ENCODE measurements at regions not wholly inside any gene's neighbourhood (a gene's known extent, or its start where the extent isn't known, plus 50 kb on each side); places are given as distances from the start of the nearest gene placed in this dataset.

GRCh38 chr2:163185160-163185559 is 346.6 kb upstream of the KCNH7 start:
- Histone ChIP-seq H3K27me3 (ENCODE audit: low read depth) (no peaks in the 10 kb centered on the region), H3K4me3 (no peak overlapping the region), H3K36me3 (no peaks in the 10 kb centered on the region), H3K9me3 (no peaks in the 10 kb centered on the region), H3K27ac (no peak overlapping the region), H3K4me1 (no peaks in the 10 kb centered on the region)
- TF ChIP-seq, protein P1, sequence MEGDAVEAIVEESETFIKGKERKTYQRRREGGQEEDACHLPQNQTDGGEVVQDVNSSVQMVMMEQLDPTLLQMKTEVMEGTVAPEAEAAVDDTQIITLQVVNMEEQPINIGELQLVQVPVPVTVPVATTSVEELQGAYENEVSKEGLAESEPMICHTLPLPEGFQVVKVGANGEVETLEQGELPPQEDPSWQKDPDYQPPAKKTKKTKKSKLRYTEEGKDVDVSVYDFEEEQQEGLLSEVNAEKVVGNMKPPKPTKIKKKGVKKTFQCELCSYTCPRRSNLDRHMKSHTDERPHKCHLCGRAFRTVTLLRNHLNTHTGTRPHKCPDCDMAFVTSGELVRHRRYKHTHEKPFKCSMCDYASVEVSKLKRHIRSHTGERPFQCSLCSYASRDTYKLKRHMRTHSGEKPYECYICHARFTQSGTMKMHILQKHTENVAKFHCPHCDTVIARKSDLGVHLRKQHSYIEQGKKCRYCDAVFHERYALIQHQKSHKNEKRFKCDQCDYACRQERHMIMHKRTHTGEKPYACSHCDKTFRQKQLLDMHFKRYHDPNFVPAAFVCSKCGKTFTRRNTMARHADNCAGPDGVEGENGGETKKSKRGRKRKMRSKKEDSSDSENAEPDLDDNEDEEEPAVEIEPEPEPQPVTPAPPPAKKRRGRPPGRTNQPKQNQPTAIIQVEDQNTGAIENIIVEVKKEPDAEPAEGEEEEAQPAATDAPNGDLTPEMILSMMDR (IDR thresholded peaks at IDR 0.05) = no peak
- DNase-seq (no peak), ATAC-seq (no peak)
- intact Hi-C loops (cut with DNase I) = no loop called here

DNA sequence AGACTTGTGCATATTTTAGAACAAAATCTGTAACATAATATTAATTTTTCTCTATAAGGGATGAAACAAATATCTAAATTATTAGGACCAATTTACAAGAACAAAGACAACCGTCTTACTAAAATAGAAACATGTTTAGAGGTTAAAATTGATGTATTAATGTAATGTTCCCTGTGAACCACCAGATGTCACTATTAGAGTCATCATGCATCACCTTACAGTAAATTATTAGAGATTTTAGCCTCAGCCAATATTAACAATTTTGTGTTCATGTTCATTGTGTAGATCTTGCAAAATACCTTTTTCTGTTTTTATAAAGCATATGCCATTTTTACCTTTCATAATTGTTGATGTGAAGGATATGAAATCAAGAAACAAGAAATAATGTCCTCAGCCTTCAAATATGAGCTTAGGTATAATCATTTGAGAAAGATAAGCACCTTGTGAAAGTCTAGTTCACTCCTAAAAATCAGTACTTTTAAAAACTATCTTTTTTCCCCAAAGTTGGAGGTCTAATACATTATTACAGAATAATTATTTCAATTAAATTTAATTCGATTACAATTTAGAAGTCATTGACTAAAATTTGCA is 344.3 kb upstream of the KCNH7 start:
- intact Hi-C loops (cut with DNase I) = no loop called here
- DNase-seq (no peak), ATAC-seq (no peak)
- no peaks in the 10 kb centered on the region for H3K9me3 ChIP-seq
- TF ChIP-seq, protein P1 (IDR thresholded peaks at IDR 0.05) = peak; percentile 43
- no peak overlapping the region for H3K4me3 ChIP-seq
- H3K27me3 ChIP-seq (ENCODE audit: low read depth) = no peaks in the 10 kb centered on the region
- no peaks in the 10 kb centered on the region for H3K36me3 ChIP-seq
- H3K4me1 ChIP-seq = no peaks in the 10 kb centered on the region
- no peak overlapping the region for H3K27ac ChIP-seq

DNA sequence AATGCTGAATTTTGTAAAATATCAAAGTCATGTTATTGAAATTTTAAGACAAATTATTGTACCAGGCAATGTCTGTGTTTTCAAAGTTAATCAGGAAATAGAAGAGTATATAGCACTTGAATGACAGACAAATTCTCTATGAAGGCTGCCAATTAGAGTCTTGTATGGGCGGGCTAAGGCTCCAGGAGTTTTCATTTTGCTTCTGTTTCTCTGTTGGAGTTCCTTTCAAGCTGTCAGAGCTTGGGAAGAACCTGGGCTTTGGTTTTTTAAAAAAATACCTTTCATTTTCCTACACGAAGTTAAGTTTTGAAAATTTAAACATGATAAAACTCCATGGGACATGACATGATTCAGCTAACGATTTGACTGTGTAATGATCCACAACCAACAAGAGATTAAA is 339.0 kb upstream of the KCNH7 start:
- intact Hi-C loops (cut with DNase I) = no loop called here
- ATAC-seq (no peak), DNase-seq (no peak)
- Histone ChIP-seq H3K9me3 (no peaks in the 10 kb centered on the region), H3K4me1 (no peaks in the 10 kb centered on the region), H3K27ac (no peak overlapping the region), H3K36me3 (no peaks in the 10 kb centered on the region), H3K27me3 (ENCODE audit: low read depth) (no peaks in the 10 kb centered on the region), H3K4me3 (no peak overlapping the region)
- TF ChIP-seq, protein P1 (IDR thresholded peaks at IDR 0.05) = no peak

GRCh38 chr2:163175294-163175693 is 336.7 kb upstream of the KCNH7 start:
- Histone ChIP-seq H3K4me1 (no peaks in the 10 kb centered on the region), H3K4me3 (no peak overlapping the region), H3K27ac (no peak overlapping the region), H3K36me3 (no peaks in the 10 kb centered on the region), H3K9me3 (no peaks in the 10 kb centered on the region), H3K27me3 (ENCODE audit: low read depth) (no peaks in the 10 kb centered on the region)
- DNase-seq = no peak
- intact Hi-C loops (cut with DNase I) = no loop called here
- no peak for ATAC-seq
- TF ChIP-seq, protein P1 (IDR thresholded peaks at IDR 0.05) = no peak

- no peak overlapping the region for H3K4me3 ChIP-seq
- TF ChIP-seq, protein P1 (IDR thresholded peaks at IDR 0.05) = no peak
- intact Hi-C loops (cut with DNase I) = no loop called here
- ATAC-seq (no peak), DNase-seq (no peak)
- H3K27ac ChIP-seq = no peak overlapping the region
- no peaks in the 10 kb centered on the region for H3K27me3 ChIP-seq (ENCODE audit: low read depth)
- no peaks in the 10 kb centered on the region for H3K36me3 ChIP-seq
- H3K9me3 ChIP-seq = no peaks in the 10 kb centered on the region
- no peaks in the 10 kb centered on the region for H3K4me1 ChIP-seq
These were observed 335.0 kb upstream of the KCNH7 start for GRCh38 chr2:163173591-163173990.
